Epithelial cell of proximal tubule (primary cell): ENCODE measurements at regions not wholly inside any gene's neighbourhood (a gene's known extent, or its start where the extent isn't known, plus 50 kb on each side); places are given as distances from the start of the nearest gene placed in this dataset.
A peak's percentile ranks its signal among the peaks of the same experiment; 100 is the strongest.

Experiments used
- DNase-seq: peaks from one replicate; pipeline ENCODE4 v3.0.0-alpha.2; 2011; ENCODE audit warnings: low read depth
- H3K4me3 ChIP-seq: 2 replicates; pipeline ENCODE4 v1.5.1; 2011; ENCODE audit warnings: low read depth, mild to moderate bottlenecking, low read length
- TF ChIP-seq, protein P1 (sequence below): conservative IDR thresholded peaks from 2 replicates; pipeline ENCODE4 v1.5.1; 2012; ENCODE audit warnings: low read depth, mild to moderate bottlenecking, low read length

DNA sequence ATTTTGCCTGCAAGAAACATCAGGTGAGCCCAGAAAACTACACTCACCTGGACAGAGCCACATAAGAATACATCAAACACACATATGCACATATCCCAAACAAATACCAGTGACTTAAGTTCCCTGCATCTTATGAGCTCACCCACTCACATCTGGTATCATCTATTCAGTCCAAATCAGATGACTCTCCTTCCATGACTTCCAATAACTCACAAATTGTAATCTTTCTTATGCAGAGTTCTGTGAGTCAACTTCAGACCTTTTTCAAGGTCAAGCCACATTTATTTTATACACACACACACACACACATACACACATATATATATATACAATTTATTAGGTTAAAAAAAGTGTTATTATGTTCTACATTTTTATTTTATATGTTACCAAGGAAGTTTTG lies 1711.9 kb upstream of the CDH9 start:
- TF ChIP-seq, protein P1, sequence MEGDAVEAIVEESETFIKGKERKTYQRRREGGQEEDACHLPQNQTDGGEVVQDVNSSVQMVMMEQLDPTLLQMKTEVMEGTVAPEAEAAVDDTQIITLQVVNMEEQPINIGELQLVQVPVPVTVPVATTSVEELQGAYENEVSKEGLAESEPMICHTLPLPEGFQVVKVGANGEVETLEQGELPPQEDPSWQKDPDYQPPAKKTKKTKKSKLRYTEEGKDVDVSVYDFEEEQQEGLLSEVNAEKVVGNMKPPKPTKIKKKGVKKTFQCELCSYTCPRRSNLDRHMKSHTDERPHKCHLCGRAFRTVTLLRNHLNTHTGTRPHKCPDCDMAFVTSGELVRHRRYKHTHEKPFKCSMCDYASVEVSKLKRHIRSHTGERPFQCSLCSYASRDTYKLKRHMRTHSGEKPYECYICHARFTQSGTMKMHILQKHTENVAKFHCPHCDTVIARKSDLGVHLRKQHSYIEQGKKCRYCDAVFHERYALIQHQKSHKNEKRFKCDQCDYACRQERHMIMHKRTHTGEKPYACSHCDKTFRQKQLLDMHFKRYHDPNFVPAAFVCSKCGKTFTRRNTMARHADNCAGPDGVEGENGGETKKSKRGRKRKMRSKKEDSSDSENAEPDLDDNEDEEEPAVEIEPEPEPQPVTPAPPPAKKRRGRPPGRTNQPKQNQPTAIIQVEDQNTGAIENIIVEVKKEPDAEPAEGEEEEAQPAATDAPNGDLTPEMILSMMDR, result no peak
- no peak for DNase-seq
- no peak overlapping the region for H3K4me3 ChIP-seq

DNA sequence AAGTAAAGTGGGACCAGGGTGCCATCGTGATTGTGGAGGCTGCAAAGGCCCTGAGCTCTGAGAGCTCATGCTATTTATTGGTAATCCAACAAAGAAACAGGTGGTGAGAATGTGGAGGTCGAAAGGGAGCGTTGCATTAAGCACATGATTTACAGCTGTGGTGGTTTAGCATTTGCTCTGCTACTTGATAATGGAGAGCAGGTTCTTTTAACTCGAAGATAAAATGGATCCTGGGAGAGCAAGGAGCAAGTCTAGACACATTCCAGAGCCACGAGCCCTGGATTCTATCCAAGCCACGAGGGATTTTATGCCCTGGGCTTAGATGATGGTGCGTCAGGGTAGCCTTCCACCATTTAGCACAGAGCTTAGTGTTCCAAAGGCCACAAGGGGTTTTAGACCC lies 1710.1 kb upstream of the CDH9 start:
- TF ChIP-seq, protein P1, result no peak
- H3K4me3 ChIP-seq, result no peak overlapping the region
- no peak for DNase-seq

GRCh38 chr5:28743716-28744110 lies 1705.3 kb upstream of the CDH9 start:
- TF ChIP-seq, protein P1, result no peak
- DNase-seq, result no peak
- H3K4me3 ChIP-seq, result no peak overlapping the region

DNA sequence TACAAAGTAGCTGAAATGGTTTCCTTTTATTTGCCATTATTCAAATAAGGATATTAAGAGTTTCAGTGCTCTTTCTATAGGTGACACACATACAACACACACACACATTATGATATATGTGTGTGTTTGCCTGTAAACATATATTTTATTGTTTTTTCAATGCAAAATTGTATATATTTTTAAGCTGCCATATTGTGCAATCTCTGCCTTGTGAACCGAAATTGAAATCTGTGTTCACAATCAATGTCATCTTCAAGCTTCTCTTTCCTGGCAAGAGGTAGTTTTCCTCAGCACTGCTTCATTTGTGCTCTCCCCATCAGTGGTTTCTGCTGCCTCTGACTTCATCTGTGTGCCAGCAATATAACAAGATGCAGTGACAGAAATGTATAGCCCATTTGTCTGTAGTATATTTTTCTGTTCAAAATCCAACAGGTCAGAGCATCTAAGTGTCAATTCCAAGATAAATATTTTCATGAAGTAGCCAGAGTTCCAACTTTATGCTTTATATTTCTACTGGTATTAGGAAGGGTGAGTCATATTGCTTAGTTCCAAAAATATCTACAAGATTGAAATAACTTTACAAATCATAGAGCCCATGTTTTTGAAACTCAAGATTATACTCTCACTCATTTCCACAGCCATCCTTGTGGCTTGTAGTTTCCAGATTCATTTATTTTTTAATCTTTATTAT lies 1704.8 kb upstream of the CDH9 start:
- TF ChIP-seq, protein P1, result no peak
- H3K4me3 ChIP-seq, result no peak overlapping the region
- DNase-seq, result no peak

DNA sequence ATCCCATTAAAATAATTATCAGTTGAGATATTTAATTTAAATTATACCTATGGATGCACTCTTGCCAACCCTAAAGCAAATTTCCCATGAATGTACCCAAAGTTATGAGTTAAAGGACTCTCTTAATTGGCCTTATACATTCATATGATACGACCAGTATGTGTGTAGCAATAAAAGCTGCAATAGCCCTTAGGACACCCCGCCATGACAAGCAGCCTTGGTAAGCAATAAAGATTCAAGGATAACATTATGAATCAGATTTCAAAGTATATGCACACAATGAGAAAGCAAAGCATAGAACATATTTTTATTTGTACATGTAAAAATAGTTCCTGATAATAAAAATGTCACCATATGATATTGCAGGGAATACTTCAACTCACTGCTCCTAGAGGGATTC lies 1699.3 kb upstream of the CDH9 start:
- TF ChIP-seq, protein P1, result no peak
- no peak overlapping the region for H3K4me3 ChIP-seq
- DNase-seq, result no peak

GRCh38 chr5:28737222-28737621 lies 1698.8 kb upstream of the CDH9 start:
- no peak for DNase-seq
- TF ChIP-seq, protein P1, result no peak
- H3K4me3 ChIP-seq, result no peak overlapping the region

DNA sequence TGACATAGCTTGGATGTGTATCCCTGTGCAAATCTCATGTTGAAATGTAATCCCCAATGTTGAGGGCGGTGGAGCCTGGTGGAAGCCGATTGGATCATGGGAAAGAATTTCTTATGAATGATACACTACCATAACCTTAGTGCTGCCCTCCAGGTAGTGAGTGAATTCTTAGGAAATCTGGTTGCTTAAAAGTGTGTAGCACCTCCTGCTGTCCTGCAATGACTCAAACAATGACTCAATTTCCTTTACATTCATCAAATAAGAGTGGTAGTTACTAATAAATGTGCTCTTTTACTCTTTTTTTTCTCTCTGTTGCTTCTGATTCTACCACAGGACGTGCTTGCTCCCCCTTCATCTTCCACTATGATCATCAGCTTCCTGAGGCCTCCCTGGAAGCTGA lies 1696.0 kb upstream of the CDH9 start:
- TF ChIP-seq, protein P1, result peak; percentile 32
- no peak overlapping the region for H3K4me3 ChIP-seq
- DNase-seq, result peak; percentile 3
